ENCODE measurements at regions not wholly inside any gene's neighbourhood (a gene's known extent, or its start where the extent isn't known, plus 50 kb on each side); places are given as distances from the start of the nearest gene placed in this dataset.

DNA sequence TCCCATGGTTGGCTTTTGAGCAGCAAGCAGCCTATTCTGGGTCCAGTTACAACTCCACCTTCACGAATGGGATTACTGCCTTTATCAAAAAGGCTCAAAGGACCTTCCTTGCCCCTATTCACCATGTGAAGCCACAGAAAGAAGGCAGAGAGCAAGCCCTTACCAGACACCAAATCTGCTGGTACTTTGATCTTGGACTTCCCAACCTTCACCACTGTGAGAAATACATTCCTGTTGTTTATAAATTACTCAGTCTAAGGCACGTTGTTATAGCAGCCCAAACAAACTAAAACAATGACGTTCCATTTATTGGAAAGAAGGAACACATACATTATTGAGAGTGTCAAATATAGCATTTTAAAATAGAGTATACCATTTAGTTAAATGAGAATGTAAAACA lies 1557.9 kb downstream of the PLA2G4A start:
- intact Hi-C loops (cut with micrococcal nuclease), result no loop called here
- POLR2A ChIA-PET (ENCODE audit: partially characterized antibody), result no interaction called here
- no peaks in the 10 kb centered on the region for H3K36me3 Mint-ChIP-seq

DNA sequence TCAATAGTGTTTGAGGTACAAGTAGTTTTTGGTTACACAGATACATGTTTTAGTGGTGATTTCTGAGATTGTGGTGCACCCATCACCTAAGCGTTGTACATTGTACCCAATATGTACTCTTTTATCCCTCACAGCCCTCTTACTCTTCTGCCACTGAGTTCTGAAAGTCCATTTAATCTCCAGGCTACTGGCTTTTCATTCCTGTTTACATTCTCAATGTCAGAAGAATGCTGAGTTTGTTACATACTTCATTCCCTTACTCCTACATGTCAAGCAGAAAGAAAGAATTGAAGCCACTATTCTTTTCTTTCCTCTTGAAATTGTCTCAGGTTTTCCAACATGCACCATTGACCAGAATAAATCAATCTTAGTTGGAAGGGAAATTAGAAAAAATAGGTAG lies 1565.9 kb downstream of the PLA2G4A start:
- Histone ChIP-seq H3K4me3 (ENCODE audit: low read length in 2 of 2) (no peak overlapping the region), H3K27ac (ENCODE audit: low read depth, low read length) (no peak overlapping the region), H3K4me1 (ENCODE audit: insufficient read depth, low read length) (no peaks in the 10 kb centered on the region), H3K27me3 (ENCODE audit: insufficient read depth, low read length) (no peaks in the 10 kb centered on the region), H3K9me3 (ENCODE audit: control insufficient read depth in 1 of 2, low read length in 2 of 2) (peaks cover 0 to 5% of the 10 kb centered on the region in 2 donors), H3K36me3 (ENCODE audit: insufficient read depth, low read length) (no peaks in the 10 kb centered on the region)
- Mint-ChIP-seq H3K27ac (no peak overlapping the region), H3K36me3 (no peaks in the 10 kb centered on the region), H3K4me1 (no peaks in the 10 kb centered on the region), H3K4me3 (no peak overlapping the region), H3K9me3 (peaks cover 3 to 23% (median 10%) of the 10 kb centered on the region in 8 donors), H3K27me3 (no peaks in the 10 kb centered on the region)
- no peak for DNase-seq
- ChIA-PET CTCF (ENCODE audit: partially characterized antibody) (no interaction called here), POLR2A (ENCODE audit: partially characterized antibody) (no interaction called here)
- intact Hi-C loops (cut with micrococcal nuclease), result no loop called here

More for the DNA sequence above, 1557.9 kb downstream of the PLA2G4A start:
- H3K4me1 Mint-ChIP-seq, result no peaks in the 10 kb centered on the region
- no peak overlapping the region for H3K4me3 Mint-ChIP-seq
- H3K27me3 Mint-ChIP-seq, result no peaks in the 10 kb centered on the region
- peaks cover 0 to 16% (median 6%) of the 10 kb centered on the region in 8 donors for H3K9me3 Mint-ChIP-seq
- CTCF ChIA-PET (ENCODE audit: partially characterized antibody), result no interaction called here
- no peak for DNase-seq
- no peaks in the 10 kb centered on the region for H3K27me3 ChIP-seq (ENCODE audit: insufficient read depth, low read length)
- H3K27ac Mint-ChIP-seq, result no peak overlapping the region
- H3K4me1 ChIP-seq (ENCODE audit: insufficient read depth, low read length), result no peaks in the 10 kb centered on the region
- H3K4me3 ChIP-seq (ENCODE audit: low read length in 2 of 2), result no peak overlapping the region
- no peak overlapping the region for H3K27ac ChIP-seq (ENCODE audit: low read depth, low read length)
- H3K9me3 ChIP-seq (ENCODE audit: control insufficient read depth in 1 of 2, low read length in 2 of 2), result no peaks in the 10 kb centered on the region
- no peaks in the 10 kb centered on the region for H3K36me3 ChIP-seq (ENCODE audit: insufficient read depth, low read length)

- Histone ChIP-seq H3K27ac (ENCODE audit: low read depth, low read length) (no peak overlapping the region), H3K27me3 (ENCODE audit: insufficient read depth, low read length) (no peaks in the 10 kb centered on the region), H3K4me3 (ENCODE audit: low read length in 2 of 2) (no peak overlapping the region), H3K9me3 (ENCODE audit: control insufficient read depth in 1 of 2, low read length in 2 of 2) (peaks cover 0 to 5% of the 10 kb centered on the region in 2 donors), H3K4me1 (ENCODE audit: insufficient read depth, low read length) (no peaks in the 10 kb centered on the region), H3K36me3 (ENCODE audit: insufficient read depth, low read length) (no peaks in the 10 kb centered on the region)
- Mint-ChIP-seq H3K9me3 (peaks cover 4 to 18% (median 8%) of the 10 kb centered on the region in 8 donors), H3K36me3 (no peaks in the 10 kb centered on the region), H3K27ac (no peak overlapping the region), H3K4me1 (no peaks in the 10 kb centered on the region), H3K4me3 (no peak overlapping the region), H3K27me3 (no peaks in the 10 kb centered on the region)
- ChIA-PET POLR2A (ENCODE audit: partially characterized antibody) (no interaction called here), CTCF (ENCODE audit: partially characterized antibody) (no interaction called here)
- DNase-seq, result no peak
- intact Hi-C loops (cut with micrococcal nuclease), result no loop called here
Measured at GRCh38 chr1:188397521-188397920, 1568.8 kb downstream of the PLA2G4A start.

DNA sequence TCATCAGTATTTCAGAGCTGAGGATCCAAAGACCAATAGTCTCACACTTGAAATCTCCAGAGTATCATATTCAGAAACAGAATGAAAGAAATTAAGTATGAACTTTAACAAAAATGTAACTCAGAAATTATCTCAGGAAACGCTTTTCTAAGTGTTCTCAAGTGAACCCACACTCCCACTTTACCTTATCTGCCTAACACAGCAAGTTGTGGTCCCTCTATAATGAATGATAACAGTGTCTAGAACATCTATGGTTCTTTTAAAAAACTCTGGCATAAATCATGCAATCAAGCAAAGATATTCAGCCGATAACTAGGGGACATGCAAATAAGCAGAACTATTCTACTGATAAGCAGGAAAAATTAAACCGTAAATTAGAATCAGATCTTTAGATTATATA lies 1574.2 kb downstream of the PLA2G4A start:
- Mint-ChIP-seq H3K4me3 (no peak overlapping the region), H3K27ac (no peak overlapping the region), H3K36me3 (no peaks in the 10 kb centered on the region), H3K27me3 (no peaks in the 10 kb centered on the region), H3K4me1 (no peaks in the 10 kb centered on the region), H3K9me3 (peaks cover 0 to 17% (median 6%) of the 10 kb centered on the region in 8 donors)
- DNase-seq, result no peak
- Histone ChIP-seq H3K4me1 (ENCODE audit: insufficient read depth, low read length) (no peaks in the 10 kb centered on the region), H3K27ac (ENCODE audit: low read depth, low read length) (no peak overlapping the region), H3K27me3 (ENCODE audit: insufficient read depth, low read length) (no peaks in the 10 kb centered on the region), H3K9me3 (ENCODE audit: control insufficient read depth in 1 of 2, low read length in 2 of 2) (no peaks in the 10 kb centered on the region), H3K36me3 (ENCODE audit: insufficient read depth, low read length) (no peaks in the 10 kb centered on the region), H3K4me3 (ENCODE audit: low read length in 2 of 2) (no peak overlapping the region)
- intact Hi-C loops (cut with micrococcal nuclease), result no loop called here
- ChIA-PET POLR2A (ENCODE audit: partially characterized antibody) (no interaction called here), CTCF (ENCODE audit: partially characterized antibody) (no interaction called here)

DNA sequence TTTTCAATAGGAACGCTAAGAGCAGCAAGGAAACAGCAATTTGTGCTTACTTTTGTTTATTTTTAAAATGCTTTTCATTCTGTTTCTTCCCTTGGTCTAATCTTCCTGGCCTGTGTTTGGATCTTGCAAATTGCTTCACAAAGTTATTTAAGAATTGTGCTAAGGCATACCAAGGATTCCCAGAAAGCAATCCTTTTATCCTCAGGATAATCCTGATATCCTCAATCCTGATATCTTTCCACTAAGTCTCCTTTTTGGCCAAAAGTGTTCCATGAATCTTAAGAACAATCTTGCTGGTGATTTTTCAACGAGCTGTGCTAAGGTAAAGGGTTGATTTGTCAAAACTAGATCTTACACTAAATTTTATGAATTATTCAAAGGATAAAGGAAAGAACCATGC lies 1577.9 kb downstream of the PLA2G4A start:
- Mint-ChIP-seq H3K27me3 (no peaks in the 10 kb centered on the region), H3K27ac (no peak overlapping the region), H3K4me3 (no peak overlapping the region), H3K36me3 (no peaks in the 10 kb centered on the region), H3K9me3 (peaks cover 0 to 10% (median 2%) of the 10 kb centered on the region in 8 donors), H3K4me1 (no peaks in the 10 kb centered on the region)
- CTCF ChIA-PET (ENCODE audit: partially characterized antibody), result no interaction called here
- Histone ChIP-seq H3K27ac (ENCODE audit: low read depth, low read length) (no peak overlapping the region), H3K4me1 (ENCODE audit: insufficient read depth, low read length) (no peaks in the 10 kb centered on the region), H3K27me3 (ENCODE audit: insufficient read depth, low read length) (no peaks in the 10 kb centered on the region), H3K9me3 (ENCODE audit: control insufficient read depth in 1 of 2, low read length in 2 of 2) (no peaks in the 10 kb centered on the region), H3K36me3 (ENCODE audit: insufficient read depth, low read length) (no peaks in the 10 kb centered on the region), H3K4me3 (ENCODE audit: low read length in 2 of 2) (no peak overlapping the region)
- no peak for DNase-seq
- intact Hi-C loops (cut with micrococcal nuclease), result no loop called here
- POLR2A ChIA-PET (ENCODE audit: partially characterized antibody), result no interaction called here

DNA sequence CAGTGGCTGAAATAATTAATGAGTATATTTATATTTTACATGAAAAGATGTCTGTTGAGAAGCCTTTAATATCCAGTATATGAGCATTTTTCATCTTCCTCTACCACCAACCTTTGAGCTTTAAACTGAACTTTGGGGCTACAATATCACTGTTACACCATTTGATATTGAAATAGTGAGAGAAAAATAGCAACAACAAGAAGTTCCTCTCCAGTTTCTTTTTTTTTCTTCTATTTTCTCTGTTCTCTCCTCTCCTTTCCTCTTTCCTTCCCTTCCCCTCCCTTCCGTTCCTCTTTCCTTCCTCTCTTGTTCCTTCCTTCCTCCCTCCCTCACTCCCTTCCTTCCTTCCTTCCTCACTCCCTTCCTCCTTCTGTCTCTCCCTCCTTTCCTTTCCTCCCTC lies 1591.4 kb downstream of the PLA2G4A start:
- Mint-ChIP-seq H3K4me3 (no peak overlapping the region), H3K36me3 (no peaks in the 10 kb centered on the region), H3K27me3 (no peaks in the 10 kb centered on the region), H3K27ac (no peak overlapping the region), H3K9me3 (peaks cover 0 to 11% (median 3%) of the 10 kb centered on the region in 8 donors), H3K4me1 (no peaks in the 10 kb centered on the region)
- no peak overlapping the region for H3K27ac ChIP-seq (ENCODE audit: low read depth, low read length)
- no peak for DNase-seq
- ChIA-PET CTCF (ENCODE audit: partially characterized antibody) (no interaction called here), POLR2A (ENCODE audit: partially characterized antibody) (no interaction called here)
- no peaks in the 10 kb centered on the region for H3K27me3 ChIP-seq (ENCODE audit: insufficient read depth, low read length)
- H3K36me3 ChIP-seq (ENCODE audit: insufficient read depth, low read length), result no peaks in the 10 kb centered on the region
- H3K4me3 ChIP-seq (ENCODE audit: low read length in 2 of 2), result no peak overlapping the region
- intact Hi-C loops (cut with micrococcal nuclease), result no loop called here
- H3K4me1 ChIP-seq (ENCODE audit: insufficient read depth, low read length), result no peaks in the 10 kb centered on the region
- H3K9me3 ChIP-seq (ENCODE audit: control insufficient read depth in 1 of 2, low read length in 2 of 2), result peaks cover 0 to 4% of the 10 kb centered on the region in 2 donors

DNA sequence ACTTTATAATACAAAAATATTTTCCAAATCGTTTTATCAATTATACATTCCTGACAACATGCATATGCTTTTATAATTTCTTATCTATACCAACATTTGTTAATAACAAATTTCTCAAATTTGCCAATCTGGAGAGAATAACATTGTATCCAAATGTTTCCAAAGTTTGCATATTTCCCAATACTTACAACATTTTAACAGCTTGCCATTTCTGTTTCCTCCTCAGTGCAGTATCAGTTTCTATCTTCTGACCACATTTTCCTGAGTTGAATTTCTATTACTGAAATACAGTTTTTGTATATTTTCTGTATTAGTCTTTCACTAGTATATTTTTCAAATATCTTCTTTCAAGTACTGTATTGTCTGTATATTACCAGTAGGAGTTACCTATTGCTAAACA lies 1594.3 kb downstream of the PLA2G4A start:
- no peak overlapping the region for H3K27ac Mint-ChIP-seq
- Histone ChIP-seq H3K27me3 (ENCODE audit: insufficient read depth, low read length) (no peaks in the 10 kb centered on the region), H3K9me3 (ENCODE audit: control insufficient read depth in 1 of 2, low read length in 2 of 2) (peaks cover 0 to 4% of the 10 kb centered on the region in 2 donors), H3K36me3 (ENCODE audit: insufficient read depth, low read length) (no peaks in the 10 kb centered on the region), H3K4me3 (ENCODE audit: low read length in 2 of 2) (no peak overlapping the region), H3K4me1 (ENCODE audit: insufficient read depth, low read length) (no peaks in the 10 kb centered on the region), H3K27ac (ENCODE audit: low read depth, low read length) (no peak overlapping the region)
- intact Hi-C loops (cut with micrococcal nuclease), result no loop called here
- no peaks in the 10 kb centered on the region for H3K36me3 Mint-ChIP-seq
- CTCF ChIA-PET (ENCODE audit: partially characterized antibody), result no interaction called here
- H3K27me3 Mint-ChIP-seq, result no peaks in the 10 kb centered on the region
- POLR2A ChIA-PET (ENCODE audit: partially characterized antibody), result no interaction called here
- H3K9me3 Mint-ChIP-seq, result peaks cover 0 to 17% (median 2%) of the 10 kb centered on the region in 8 donors
- H3K4me3 Mint-ChIP-seq, result no peak overlapping the region
- H3K4me1 Mint-ChIP-seq, result no peaks in the 10 kb centered on the region
- no peak for DNase-seq

GRCh38 chr1:188424176-188424575 lies 1595.4 kb downstream of the PLA2G4A start:
- POLR2A ChIA-PET (ENCODE audit: partially characterized antibody), result no interaction called here
- Histone ChIP-seq H3K36me3 (ENCODE audit: insufficient read depth, low read length) (no peaks in the 10 kb centered on the region), H3K27ac (ENCODE audit: low read depth, low read length) (no peak overlapping the region), H3K4me1 (ENCODE audit: insufficient read depth, low read length) (no peaks in the 10 kb centered on the region), H3K4me3 (ENCODE audit: low read length in 2 of 2) (no peak overlapping the region), H3K9me3 (ENCODE audit: control insufficient read depth in 1 of 2, low read length in 2 of 2) (peaks cover 0 to 4% of the 10 kb centered on the region in 2 donors), H3K27me3 (ENCODE audit: insufficient read depth, low read length) (no peaks in the 10 kb centered on the region)
- intact Hi-C loops (cut with micrococcal nuclease), result no loop called here
- Mint-ChIP-seq H3K9me3 (peaks cover 0 to 19% (median 2%) of the 10 kb centered on the region in 8 donors), H3K4me1 (no peaks in the 10 kb centered on the region), H3K27ac (no peak overlapping the region), H3K4me3 (no peak overlapping the region), H3K27me3 (no peaks in the 10 kb centered on the region), H3K36me3 (no peaks in the 10 kb centered on the region)
- CTCF ChIA-PET (ENCODE audit: partially characterized antibody), result no interaction called here
- peak in 1 of 5 donors; percentile 2 for DNase-seq
